ENCODE measurements at regions not wholly inside any gene's neighbourhood (a gene's known extent, or its start where the extent isn't known, plus 50 kb on each side); places are given as distances from the start of the nearest gene placed in this dataset.

DNA sequence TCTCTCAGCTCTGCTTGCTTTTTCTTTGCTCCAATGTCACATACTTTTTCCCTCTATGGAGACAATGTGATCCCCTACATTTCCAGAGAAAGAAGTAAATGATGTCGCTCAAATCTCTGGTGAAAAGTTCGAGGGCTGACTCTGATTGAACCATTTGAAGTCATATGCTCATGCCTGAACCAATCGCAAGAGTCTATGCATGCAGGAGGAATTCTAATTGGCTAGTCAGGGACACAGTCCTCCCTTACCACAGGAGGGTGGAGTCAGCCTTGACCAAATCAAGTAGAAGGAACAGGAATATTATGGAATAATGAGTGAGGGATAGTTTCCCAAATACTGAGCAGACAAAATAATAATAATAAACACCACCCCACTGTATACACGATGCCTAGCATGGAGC, 96.8 kb downstream of the PRLHR start:
- no peak overlapping the region for H3K4me2 ChIP-seq
- H3K9me3 ChIP-seq = no peaks in the 10 kb centered on the region
- H3K4me3 ChIP-seq = no peak overlapping the region
- WGBS (ENCODE audit: missing lambda C conversion rate) = 38% methylated on average over 4 of the region's 4 CpGs
- POLR2A ChIA-PET = no interaction called here
- peak in 1 of 2 experiments; percentile 18 for DNase-seq (ENCODE audit: low read depth in 1 of 2, low spot score in 1 of 2)
- CTCF ChIA-PET = no interaction called here
- no peak overlapping the region for H3K27ac ChIP-seq
- ATAC-seq = peak in 1 of 2 experiments; percentile 56; a peak in 2 of 6 replicates
- peaks cover 12% of the 10 kb centered on the region; the same call in 2 of the 3 replicates for H3K4me1 ChIP-seq
- no peak for FAIRE-seq
- TF ChIP-seq ESRRA (IDR thresholded peaks at IDR 0.05; ENCODE audit: borderline replicate concordance, low read length) (no peak), CEBPB (IDR thresholded peaks at IDR 0.05) (no peak), MAZ (IDR thresholded peaks at IDR 0.05; ENCODE audit: borderline replicate concordance, low read depth, low read length) (no peak), ZSCAN20 (CRISPR knock-in tag; IDR thresholded peaks at IDR 0.05) (no peak), HEYL (CRISPR knock-in tag; IDR thresholded peaks at IDR 0.05) (no peak), FOSB (CRISPR knock-in tag; IDR thresholded peaks at IDR 0.05) (no peak), GATA3 (IDR thresholded peaks at IDR 0.05; ENCODE audit: borderline replicate concordance) (no peak), HOXB5 (CRISPR knock-in tag; IDR thresholded peaks at IDR 0.05) (no peak), FOSL2 (IDR thresholded peaks at IDR 0.05) (no peak), FOSL2 (CRISPR knock-in tag; IDR thresholded peaks at IDR 0.05) (no peak), RARB (CRISPR knock-in tag; IDR thresholded peaks at IDR 0.05) (no peak)
- TF ChIP-seq, protein P1, sequence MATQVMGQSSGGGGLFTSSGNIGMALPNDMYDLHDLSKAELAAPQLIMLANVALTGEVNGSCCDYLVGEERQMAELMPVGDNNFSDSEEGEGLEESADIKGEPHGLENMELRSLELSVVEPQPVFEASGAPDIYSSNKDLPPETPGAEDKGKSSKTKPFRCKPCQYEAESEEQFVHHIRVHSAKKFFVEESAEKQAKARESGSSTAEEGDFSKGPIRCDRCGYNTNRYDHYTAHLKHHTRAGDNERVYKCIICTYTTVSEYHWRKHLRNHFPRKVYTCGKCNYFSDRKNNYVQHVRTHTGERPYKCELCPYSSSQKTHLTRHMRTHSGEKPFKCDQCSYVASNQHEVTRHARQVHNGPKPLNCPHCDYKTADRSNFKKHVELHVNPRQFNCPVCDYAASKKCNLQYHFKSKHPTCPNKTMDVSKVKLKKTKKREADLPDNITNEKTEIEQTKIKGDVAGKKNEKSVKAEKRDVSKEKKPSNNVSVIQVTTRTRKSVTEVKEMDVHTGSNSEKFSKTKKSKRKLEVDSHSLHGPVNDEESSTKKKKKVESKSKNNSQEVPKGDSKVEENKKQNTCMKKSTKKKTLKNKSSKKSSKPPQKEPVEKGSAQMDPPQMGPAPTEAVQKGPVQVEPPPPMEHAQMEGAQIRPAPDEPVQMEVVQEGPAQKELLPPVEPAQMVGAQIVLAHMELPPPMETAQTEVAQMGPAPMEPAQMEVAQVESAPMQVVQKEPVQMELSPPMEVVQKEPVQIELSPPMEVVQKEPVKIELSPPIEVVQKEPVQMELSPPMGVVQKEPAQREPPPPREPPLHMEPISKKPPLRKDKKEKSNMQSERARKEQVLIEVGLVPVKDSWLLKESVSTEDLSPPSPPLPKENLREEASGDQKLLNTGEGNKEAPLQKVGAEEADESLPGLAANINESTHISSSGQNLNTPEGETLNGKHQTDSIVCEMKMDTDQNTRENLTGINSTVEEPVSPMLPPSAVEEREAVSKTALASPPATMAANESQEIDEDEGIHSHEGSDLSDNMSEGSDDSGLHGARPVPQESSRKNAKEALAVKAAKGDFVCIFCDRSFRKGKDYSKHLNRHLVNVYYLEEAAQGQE (IDR thresholded peaks at IDR 0.05) = no peak
- TF ChIP-seq, protein P2, sequence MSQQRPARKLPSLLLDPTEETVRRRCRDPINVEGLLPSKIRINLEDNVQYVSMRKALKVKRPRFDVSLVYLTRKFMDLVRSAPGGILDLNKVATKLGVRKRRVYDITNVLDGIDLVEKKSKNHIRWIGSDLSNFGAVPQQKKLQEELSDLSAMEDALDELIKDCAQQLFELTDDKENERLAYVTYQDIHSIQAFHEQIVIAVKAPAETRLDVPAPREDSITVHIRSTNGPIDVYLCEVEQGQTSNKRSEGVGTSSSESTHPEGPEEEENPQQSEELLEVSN (IDR thresholded peaks at IDR 0.05; ENCODE audit: borderline replicate concordance, low read depth) = no peak

DNA sequence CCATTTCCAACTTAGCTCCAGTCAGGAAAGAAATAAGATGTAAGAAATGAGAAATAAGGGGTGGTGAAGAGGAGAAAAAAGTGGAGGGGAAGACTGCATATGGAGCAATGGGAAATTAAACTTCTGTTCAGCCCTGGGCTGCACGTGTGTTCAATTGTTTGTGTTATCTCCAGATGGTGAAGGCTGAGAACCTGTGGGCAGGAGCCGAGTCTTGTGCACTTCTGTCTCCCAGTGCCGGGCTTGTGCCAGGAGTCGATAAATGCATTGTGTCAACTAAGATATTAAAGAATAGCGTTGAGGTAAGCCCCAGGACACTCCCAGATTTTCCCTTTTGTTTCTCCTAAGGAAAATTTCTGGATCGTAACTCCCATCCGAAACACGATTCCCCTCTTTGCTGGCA, 98.2 kb downstream of the PRLHR start:
- Histone ChIP-seq H3K4me1 (peaks cover 11% of the 10 kb centered on the region; the same call in 2 of the 3 replicates), H3K4me2 (no peak overlapping the region), H3K4me3 (no peak overlapping the region), H3K27ac (no peak overlapping the region), H3K9me3 (no peaks in the 10 kb centered on the region)
- CTCF ChIA-PET = no interaction called here
- WGBS (ENCODE audit: missing lambda C conversion rate) = 56% methylated on average over 8 of the region's 8 CpGs
- POLR2A ChIA-PET = no interaction called here
- DNase-seq (ENCODE audit: low read depth in 1 of 2, low spot score in 1 of 2) (no peak), ATAC-seq (no peak), FAIRE-seq (no peak)
- TF ChIP-seq, protein P3, sequence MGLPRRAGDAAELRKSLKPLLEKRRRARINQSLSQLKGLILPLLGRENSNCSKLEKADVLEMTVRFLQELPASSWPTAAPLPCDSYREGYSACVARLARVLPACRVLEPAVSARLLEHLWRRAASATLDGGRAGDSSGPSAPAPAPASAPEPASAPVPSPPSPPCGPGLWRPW (IDR thresholded peaks at IDR 0.05) = no peak
- TF ChIP-seq ZFP36 (IDR thresholded peaks at IDR 0.05; ENCODE audit: borderline replicate concordance, partially characterized antibody) (no peak), ESRRA (IDR thresholded peaks at IDR 0.05; ENCODE audit: borderline replicate concordance, low read length) (no peak), RAD21 (conservative IDR thresholded peaks at IDR 0.05 in 1 of 2, IDR thresholded peaks at IDR 0.05 in 1 of 2) (no peak), BHLHE40 (IDR thresholded peaks at IDR 0.05; ENCODE audit: low read depth, low read length) (no peak), GATA3 (IDR thresholded peaks at IDR 0.05; ENCODE audit: borderline replicate concordance) (no peak), CHD4 (IDR thresholded peaks at IDR 0.05; ENCODE audit: borderline replicate concordance) (no peak), RFX5 (IDR thresholded peaks at IDR 0.05) (no peak), SREBF2 (IDR thresholded peaks at IDR 0.05) (no peak), MAFK (IDR thresholded peaks at IDR 0.05; ENCODE audit: partially characterized antibody) (no peak), MYC (IDR thresholded peaks at IDR 0.05; ENCODE audit: borderline replicate concordance, low read length) (no peak), POLR2AphosphoS2 (conservative IDR thresholded peaks at IDR 0.05; ENCODE audit: low read length) (no peak), FOSB (CRISPR knock-in tag; IDR thresholded peaks at IDR 0.05) (no peak)
- TF ChIP-seq, protein P2 (IDR thresholded peaks at IDR 0.05; ENCODE audit: borderline replicate concordance, low read depth) = no peak
- TF ChIP-seq, protein P1 (IDR thresholded peaks at IDR 0.05) = no peak
- TF ChIP-seq, protein P4, sequence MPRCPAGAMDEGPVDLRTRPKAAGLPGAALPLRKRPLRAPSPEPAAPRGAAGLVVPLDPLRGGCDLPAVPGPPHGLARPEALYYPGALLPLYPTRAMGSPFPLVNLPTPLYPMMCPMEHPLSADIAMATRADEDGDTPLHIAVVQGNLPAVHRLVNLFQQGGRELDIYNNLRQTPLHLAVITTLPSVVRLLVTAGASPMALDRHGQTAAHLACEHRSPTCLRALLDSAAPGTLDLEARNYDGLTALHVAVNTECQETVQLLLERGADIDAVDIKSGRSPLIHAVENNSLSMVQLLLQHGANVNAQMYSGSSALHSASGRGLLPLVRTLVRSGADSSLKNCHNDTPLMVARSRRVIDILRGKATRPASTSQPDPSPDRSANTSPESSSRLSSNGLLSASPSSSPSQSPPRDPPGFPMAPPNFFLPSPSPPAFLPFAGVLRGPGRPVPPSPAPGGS (IDR thresholded peaks at IDR 0.05) = no peak

All from A549 (cell line).